MM.1S (cell line): ENCODE measurements at regions not wholly inside any gene's neighbourhood (a gene's known extent, or its start where the extent isn't known, plus 50 kb on each side); places are given as distances from the start of the nearest gene placed in this dataset.

ENCODE experiments used
- CTCF ChIP-seq: fragments of 300-600 bp; sonication (generic); IDR thresholded peaks from 2 replicates; pipeline ENCODE4 v1.5.1; 2016; ENCODE audit warnings: antibody characterized with exemption, low read length, mixed read lengths
- EZH2 ChIP-seq: fragments of 300-600 bp; sonication (generic); optimal IDR thresholded peaks from 2 replicates; pipeline ENCODE3; 2017; ENCODE audit warnings: low read depth, mild to moderate bottlenecking, antibody characterized with exemption, low read length, mixed read lengths
- EZH2phosphoT487 ChIP-seq: fragments of 300-600 bp; sonication (generic); IDR thresholded peaks from 2 replicates; pipeline ENCODE4 v1.6.1; 2018; ENCODE audit warnings: antibody characterized with exemption, low read length

- TF ChIP-seq CTCF: no peak
- TF ChIP-seq EZH2: no peak
- no peak for TF ChIP-seq EZH2phosphoT487
These were observed 648.9 kb upstream of the SALL3 start for GRCh38 chr18:78330766-78331165.
